ENCODE measurements at regions not wholly inside any gene's neighbourhood (a gene's known extent, or its start where the extent isn't known, plus 50 kb on each side); places are given as distances from the start of the nearest gene placed in this dataset.

GRCh38 chr16:86158688-86159360, 259.9 kb downstream of the IRF8 start:
- DNase-seq (ENCODE audit: low read depth) = peak; percentile 3
- peak; percentile 27; the same call in 1 of the 2 replicates for TF ChIP-seq CTCF (conservative IDR thresholded peaks at IDR 0.05; ENCODE audit: low read length)
- no peak overlapping the region for H3K4me3 ChIP-seq (ENCODE audit: low read length)

GRCh38 chr16:86165479-86165878, 266.5 kb downstream of the IRF8 start:
- no peak for DNase-seq (ENCODE audit: low read depth)
- no peak for TF ChIP-seq CTCF (conservative IDR thresholded peaks at IDR 0.05; ENCODE audit: low read length)
- H3K4me3 ChIP-seq (ENCODE audit: low read length) = no peak overlapping the region

GRCh38 chr16:86166414-86166813, 267.5 kb downstream of the IRF8 start:
- no peak overlapping the region for H3K4me3 ChIP-seq (ENCODE audit: low read length)
- DNase-seq (ENCODE audit: low read depth) = no peak
- no peak for TF ChIP-seq CTCF (conservative IDR thresholded peaks at IDR 0.05; ENCODE audit: low read length)

- DNase-seq (ENCODE audit: low read depth) = no peak
- TF ChIP-seq CTCF (conservative IDR thresholded peaks at IDR 0.05; ENCODE audit: low read length) = no peak
- no peak overlapping the region for H3K4me3 ChIP-seq (ENCODE audit: low read length)
Measured at GRCh38 chr16:86167061-86167460, 268.1 kb downstream of the IRF8 start.

- DNase-seq (ENCODE audit: low read depth) = no peak
- no peak overlapping the region for H3K4me3 ChIP-seq (ENCODE audit: low read length)
- TF ChIP-seq CTCF (conservative IDR thresholded peaks at IDR 0.05; ENCODE audit: low read length) = no peak
Measured at GRCh38 chr16:86170720-86171119, 271.8 kb downstream of the IRF8 start.

GRCh38 chr16:86171329-86171728, 272.4 kb downstream of the IRF8 start:
- TF ChIP-seq CTCF (conservative IDR thresholded peaks at IDR 0.05; ENCODE audit: low read length) = no peak
- peak; percentile 11 for DNase-seq (ENCODE audit: low read depth)
- no peak overlapping the region for H3K4me3 ChIP-seq (ENCODE audit: low read length)

GRCh38 chr16:86175816-86176215, 276.9 kb downstream of the IRF8 start:
- no peak for DNase-seq (ENCODE audit: low read depth)
- TF ChIP-seq CTCF (conservative IDR thresholded peaks at IDR 0.05; ENCODE audit: low read length) = no peak
- H3K4me3 ChIP-seq (ENCODE audit: low read length) = no peak overlapping the region
